Tibial nerve (tissue), 3 donors: ENCODE measurements at regions not wholly inside any gene's neighbourhood (a gene's known extent, or its start where the extent isn't known, plus 50 kb on each side); places are given as distances from the start of the nearest gene placed in this dataset.

Source experiments
- CTCF ChIP-seq, 5 experiments: fragments of 200-600 bp in 3 of 5; fragments of 450-650 bp in 2 of 5; sonication (generic) in 3 of 5; IDR thresholded peaks; one replicate each; pipeline ENCODE4 v1.5.1; 2016 to 2019; ENCODE audit warnings: antibody characterized with exemption in 5 of 5, mild to moderate bottlenecking in 3 of 5, moderate library complexity in 2 of 5
- POLR2A ChIP-seq, 2 donors: fragments of 450-650 bp; IDR thresholded peaks; one replicate each; pipeline ENCODE4 v1.6.1; 2017; ENCODE audit warnings: antibody characterized with exemption in 2 of 2, mild to moderate bottlenecking in 2 of 2, moderate library complexity in 2 of 2

DNA sequence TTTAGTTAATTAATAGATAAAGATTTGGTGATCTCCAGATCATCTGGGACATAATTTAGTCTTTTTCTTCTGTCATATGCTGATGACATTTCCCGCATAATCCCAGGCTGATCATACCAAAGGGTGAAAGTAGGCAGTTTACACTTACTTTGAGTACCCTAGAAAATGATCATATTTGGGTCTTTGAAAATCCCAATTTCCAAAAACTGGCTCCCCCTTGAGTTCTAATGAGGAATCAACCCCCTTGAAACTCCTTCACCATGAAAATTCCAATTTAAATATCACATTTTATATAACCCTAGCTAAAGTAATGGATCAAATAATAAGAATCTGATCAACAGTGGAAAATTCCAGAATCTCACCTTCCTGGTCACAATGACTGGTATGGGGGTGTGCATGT is 223.4 kb downstream of the NAF1 start:
- TF ChIP-seq POLR2A (IDR thresholded peaks at IDR 0.05) (no peak), CTCF (IDR thresholded peaks at IDR 0.05) (no peak)
